Muscle of back (tissue), 3 donors: ENCODE measurements at regions not wholly inside any gene's neighbourhood (a gene's known extent, or its start where the extent isn't known, plus 50 kb on each side); places are given as distances from the start of the nearest gene placed in this dataset.
"Not testable (repeated sequence)": the region's sequence is repeated elsewhere in the genome, so short reads cannot be mapped to it uniquely, and the experiment has no call there.

ENCODE experiments used
- DNase-seq, 3 donors: peaks; one replicate each; pipeline versions ENCODE4 v3.0.0 to v3.0.0-alpha.2; 2013

DNA sequence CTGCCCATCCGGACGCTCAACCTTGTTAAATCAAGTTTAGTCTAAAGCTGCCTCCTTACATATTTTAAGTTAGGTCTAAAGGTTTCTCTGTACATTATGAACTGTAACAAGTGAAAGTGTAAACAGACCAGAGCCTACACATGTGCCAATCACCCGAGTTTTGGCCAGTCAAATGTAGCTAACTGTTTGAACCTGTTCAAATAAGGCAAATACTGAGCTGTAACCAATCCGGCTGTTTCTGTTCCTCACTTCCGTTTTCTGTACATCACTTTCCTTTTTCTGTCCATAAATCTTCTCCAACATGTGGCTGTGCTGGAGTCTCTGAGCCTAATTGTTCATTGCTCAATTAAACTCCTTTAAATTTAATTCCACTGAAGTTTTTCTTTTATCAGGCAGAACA lies 113.3 kb upstream of the SHISA3 start:
- no peak for DNase-seq

DNA sequence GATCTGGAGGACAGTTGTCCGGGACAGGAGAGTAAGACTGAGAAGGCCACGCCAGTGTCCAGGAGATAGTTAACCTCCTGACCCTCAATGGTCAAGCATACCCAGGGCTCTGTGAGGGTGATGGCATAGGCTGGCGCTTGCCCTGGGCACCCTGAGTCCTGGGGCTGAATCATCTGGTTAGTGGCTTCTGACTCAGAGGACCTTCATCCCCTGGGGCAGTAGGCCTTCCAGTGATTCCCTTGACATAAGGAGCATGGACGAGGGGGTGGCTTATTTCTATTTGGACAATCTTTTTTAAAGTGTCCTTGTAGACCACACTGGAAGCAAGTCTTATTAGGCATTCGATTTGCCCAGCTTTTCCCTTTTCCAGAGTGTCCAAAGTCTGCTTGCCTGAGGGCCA lies 108.4 kb upstream of the SHISA3 start:
- DNase-seq = not testable (repeated sequence)

DNA sequence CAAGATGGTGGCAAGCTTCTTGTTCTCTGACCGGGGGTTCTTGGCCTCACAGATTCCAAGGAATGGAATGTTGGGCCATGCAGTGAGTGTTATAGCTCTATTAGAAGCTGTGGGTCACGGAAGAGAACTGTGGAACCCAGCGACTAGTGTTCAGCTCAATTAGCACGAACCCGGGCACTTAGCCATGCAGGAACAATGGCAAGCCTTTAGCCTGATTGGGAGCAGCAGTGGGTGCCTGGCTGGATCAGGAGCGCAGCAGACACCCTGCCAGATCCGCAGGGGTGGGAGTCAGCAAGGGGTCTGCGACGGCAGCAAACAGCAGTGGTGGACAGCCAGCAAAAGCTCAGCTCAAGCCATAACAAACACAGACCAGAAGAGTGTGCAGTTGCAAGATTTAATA lies 105.1 kb upstream of the SHISA3 start:
- DNase-seq = not testable (repeated sequence)

DNA sequence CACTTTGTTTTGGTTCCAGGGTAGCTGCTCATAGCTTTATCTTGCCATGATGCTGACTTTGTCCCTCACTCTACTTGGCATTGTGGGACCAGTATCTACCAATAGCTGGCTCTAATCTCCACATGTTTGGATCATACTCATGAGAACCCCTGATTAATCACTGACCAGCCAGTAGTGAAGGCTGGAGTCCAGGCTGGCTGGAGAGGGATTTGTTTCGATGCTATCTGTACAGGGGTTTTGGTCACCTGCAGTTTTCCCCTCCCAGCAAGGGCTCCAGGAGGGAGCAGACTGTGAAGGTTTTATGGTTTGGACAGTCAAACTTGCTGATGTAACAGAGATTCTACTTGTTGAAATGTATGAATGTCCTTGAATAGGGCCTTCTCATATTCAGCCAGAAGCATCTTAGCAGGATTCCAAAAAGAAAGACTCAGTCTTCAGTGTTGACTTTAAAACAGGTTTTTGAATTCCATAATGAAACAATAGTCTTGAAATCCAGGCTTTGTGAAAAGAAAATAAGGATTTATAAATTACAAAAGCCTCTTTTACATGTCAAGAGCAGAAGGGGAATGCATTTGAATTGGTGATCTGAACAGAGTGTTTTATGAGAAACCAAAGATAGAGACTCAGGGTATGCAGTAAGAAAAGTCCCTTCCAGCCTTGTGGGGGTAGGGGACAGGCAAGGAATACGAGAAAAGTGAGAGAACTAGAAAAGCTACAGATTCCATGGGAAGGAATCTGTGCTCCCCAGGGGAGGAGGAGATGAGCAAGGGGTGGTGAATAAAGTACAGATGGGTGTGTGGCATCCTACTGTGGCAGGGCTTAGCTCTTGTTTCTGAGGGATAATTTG lies 103.1 kb upstream of the SHISA3 start:
- DNase-seq = no peak

DNA sequence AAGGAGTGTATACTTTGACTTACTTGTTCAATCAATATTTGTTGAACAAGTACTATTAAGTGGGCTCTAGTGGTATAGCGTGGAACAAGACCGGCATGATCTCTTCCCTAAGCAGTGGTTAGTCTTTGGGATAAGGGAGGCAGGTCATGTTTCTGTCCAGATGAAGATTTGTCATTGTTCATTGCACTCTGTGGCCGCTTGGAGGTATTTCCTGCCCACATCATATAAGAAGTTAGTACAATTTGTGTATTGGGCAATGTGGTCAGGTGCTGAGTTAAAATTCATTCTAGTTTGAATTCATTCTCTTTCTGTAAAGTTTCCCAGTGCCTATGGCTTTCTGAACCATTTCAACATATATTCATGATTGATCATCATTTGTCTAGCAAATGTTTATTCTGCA lies 101.1 kb upstream of the SHISA3 start:
- DNase-seq = no peak

DNA sequence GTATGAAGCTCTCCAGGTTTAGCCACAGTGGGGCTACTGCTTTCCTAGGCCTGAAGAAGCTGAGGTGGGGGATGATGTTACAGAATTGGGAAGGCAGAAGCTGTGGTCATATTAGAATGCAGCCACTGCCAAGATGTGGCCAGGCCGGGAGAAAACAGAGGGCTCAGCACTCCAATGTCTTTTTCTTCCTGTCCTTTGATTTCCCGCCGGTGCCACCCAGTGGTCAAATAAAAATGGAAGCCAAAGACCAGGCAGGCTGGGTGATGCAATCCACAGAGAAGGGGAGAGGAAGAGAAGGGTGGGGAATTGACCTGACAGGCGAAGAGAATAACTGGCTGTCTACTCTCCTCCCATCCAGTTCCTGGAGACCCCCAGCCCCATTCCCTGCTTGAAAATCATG lies 94.9 kb upstream of the SHISA3 start:
- no peak for DNase-seq

DNA sequence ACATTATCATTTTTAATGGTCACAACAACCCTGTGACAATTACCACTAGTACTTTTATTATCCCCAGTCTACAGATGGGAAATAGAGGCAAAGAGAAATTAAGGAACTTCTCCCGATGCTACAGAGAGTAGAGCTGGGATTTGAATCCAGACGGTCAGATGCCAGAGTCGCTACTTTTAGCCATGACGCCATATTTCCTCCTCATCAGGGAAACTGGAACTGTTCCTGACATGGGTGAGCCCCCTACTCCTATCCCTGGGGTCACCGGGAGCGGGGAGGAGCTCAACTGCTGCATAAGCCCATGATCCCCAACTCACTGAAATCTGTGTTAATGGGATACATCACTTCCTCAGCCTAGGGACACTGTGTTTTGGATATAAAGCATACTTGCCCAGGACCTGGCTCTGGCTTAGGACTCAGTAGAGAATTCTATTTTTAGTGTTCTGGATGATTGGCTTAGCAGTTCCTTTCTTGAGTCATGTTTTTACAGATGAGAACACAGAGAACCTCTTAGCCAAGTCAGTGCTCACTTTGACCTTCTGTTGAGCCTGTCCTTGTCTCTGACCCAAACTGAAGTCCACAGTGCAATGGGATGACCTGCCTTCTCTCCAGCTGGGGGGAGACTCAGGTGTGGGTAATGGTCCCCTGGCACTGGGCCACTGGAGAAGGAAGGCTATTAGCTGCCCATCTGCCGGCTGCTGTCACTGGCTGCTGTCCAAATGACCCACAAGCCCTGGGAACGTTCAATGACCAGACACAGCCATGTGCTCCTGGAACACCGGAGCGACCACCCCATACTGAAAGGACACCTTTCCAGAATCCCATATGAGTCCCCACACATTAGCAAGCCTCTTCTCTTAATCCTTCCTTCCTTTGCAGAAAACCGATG lies 90.8 kb upstream of the SHISA3 start:
- DNase-seq = no peak

DNA sequence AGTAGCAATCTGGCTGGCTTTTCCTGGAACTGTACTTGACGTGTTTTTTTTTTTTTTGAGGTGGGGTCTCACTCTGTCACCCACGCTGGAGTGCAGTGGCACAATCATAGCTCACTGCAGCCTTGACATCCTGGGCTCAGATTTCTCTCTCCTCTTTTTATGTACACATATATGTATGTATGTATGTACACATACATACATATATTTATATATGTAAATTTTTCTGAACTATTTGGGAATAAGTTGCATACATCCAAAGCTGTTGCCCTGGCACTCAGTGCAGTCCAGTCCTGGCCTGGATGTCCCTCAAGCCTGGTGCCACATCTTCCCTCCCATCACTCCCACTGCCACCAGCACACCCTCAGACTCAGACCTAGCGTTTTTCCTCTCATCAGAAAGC lies 89.0 kb upstream of the SHISA3 start:
- DNase-seq = no peak

DNA sequence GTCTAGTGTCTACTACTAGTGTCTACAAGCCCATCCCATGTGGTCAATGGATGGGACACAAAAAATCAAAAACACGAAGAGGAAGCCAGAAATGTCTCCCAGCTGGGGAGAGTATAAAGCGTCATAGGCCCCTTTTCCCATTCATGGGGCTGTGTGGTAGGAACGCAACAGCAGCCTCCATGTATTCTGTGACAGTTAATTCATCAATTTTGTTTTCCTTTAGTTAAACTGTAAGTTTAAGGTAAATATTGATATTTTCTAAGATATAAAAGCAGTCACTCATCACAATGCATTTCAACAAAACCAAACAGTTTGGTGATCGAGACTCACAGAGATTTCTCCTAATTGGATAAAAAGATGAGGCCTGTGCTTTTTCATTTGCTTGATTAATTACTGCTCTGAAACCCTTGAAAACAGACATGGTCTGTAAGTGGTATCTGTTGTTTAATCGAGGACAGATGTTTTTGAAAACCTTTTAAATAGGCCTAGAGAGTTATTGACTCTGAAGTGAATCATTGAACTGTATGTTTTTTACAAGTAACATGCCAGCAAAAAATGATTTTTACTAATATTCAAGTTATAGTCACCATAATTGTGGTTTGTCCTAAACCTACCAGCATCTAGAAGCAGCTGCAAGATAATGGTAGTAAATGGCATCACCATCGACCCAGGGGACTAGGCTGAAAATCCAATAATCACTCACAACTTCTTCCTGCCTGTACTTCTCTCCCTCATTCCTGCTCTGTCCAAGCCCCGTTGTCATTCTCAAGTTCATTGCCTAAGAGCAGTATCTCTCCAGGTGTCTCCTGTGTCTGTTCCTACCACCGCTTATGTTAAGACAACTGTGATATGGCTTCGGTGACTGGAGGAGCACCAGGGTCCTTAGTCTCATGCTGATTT lies 87.7 kb upstream of the SHISA3 start:
- no peak for DNase-seq

DNA sequence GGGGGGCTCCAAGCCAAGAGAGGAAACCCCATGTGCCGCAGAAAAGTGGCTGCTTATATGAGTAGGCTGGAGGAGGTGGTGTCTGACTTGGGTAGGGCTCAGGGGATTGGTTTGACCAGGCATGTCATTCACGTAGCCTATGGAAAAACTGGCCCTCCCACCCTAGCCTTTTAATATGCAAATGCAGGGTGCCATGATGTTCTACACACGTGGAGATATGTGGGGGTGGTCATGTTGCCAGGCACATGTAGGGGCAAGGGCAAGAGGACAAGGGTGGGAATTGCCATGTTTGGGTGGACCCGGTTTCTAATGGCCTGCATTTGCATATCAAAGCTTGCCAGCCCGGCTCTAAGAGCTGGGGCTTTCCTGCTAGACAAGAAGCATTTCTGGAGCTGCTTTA lies 86.9 kb upstream of the SHISA3 start:
- no peak for DNase-seq

DNA sequence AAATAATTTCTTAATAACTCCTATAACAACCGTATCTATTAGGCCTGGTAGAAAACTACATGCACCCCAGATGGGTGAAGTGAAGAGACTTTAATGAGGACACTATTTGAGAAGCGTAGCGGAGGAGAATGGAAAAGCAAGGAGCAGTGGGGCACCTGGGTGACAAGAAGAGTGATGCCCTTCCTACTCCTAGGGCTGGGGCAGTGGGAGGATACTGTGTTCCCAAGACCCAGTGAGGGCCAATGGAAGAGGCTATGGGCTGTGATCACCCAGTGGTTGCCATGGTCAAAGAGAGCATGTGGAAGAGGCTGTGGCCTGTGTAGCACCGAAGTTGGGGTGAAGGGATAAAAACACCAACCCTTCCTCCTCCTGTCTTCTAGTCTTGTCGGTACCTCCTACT lies 86.5 kb upstream of the SHISA3 start:
- no peak for DNase-seq

DNA sequence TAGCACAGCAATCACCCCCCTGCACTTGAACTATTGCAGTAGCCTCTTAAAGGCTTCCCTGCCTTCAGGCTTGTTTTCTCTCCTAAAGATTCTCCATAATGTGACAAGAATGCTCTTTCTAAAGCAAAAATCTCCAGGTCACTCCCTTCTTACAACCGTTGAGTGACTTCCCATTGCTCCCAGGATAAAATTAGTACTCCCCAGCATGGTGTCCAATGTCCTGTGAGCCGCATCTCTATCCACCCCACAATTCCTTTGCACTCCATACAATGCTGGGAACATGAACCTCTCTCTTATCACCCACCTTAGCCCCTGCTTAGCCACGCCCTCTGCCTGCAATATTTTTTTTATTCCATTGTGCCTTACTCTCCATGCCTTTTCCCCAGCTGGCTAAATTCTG lies 85.7 kb upstream of the SHISA3 start:
- no peak for DNase-seq

DNA sequence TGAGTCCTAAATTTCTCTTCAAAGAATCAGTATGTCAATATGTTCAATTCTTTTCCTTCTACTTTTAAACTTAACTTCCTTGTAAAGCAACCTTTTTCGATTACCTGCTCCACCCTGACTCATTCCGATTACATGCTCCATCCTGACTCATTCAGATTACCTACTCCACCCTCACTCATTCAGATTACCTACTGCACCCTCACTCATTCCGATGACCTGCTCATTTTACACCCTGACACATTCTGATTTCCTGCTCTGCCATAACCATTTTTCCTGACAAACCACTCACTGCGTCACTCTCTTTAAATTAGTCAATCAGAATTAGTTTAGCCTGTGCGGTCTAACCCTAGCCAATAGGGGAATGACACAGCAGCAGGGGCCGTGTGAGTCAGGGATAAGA lies 83.9 kb upstream of the SHISA3 start:
- DNase-seq = not testable (repeated sequence)

DNA sequence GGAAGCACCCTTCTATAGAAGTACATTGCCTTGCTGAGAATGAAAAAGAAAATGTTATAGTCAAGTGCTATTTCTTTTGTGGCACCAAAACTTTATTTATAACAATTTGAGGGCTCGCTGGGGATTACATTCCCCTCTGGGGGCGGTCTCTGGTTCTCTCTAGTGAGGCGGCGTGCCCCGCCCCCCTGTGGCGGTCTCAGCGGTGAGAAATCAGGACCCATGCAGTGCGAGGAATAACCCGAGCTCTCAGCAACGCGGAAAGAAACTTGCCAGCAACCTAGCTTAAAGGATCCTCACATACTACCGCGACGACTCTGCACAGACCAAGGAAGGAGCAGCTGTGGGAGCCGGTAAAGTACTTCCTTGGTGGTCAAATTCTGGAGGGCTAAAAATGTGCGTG lies 83.4 kb upstream of the SHISA3 start:
- no peak for DNase-seq

DNA sequence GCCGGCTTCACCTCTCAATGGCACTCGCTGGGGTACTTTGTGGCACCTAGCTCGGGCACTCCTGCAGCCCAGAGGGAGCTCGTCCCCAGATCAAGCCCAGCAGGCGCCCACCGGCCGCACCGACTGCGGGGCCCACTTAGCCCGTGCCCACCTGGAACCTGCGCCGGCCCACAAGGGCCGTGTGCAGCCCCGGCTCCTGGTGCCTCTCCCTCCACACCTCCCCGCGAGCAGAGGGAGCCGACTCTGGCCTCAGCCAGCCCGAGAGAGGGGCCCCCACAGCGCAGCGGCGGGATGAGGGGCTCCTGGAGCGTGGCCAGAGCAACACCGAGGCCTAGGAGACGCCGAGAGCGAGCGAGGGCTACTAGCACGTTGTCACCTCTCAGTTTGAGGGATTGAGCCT lies 82.1 kb upstream of the SHISA3 start:
- DNase-seq = no peak

DNA sequence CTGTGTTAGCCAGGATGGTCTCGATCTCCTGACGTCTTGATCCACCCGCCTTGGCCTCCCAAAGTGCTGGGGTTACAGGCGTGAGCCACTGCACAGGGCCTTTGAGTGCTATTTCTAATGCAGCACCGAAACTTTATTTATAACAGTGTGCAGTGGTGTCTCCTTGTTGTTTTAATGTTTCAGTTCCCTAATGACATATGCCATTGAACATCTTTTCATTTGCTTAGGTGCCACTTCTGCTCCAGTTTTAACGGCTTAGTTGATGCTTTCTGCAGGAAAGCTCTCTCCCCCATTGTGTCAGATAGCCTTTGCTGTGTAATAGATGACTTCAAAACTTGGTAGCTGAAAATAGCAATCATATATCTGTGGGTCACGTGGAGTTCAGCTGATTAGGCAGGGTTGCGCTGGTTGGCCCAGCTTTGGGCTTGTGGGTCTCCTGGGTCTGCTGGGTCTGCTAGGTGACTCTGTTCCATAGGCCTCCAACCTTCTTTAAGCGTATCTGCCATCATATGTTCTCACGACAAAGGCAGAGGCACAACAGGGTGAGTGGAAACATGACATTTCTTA lies 76.4 kb upstream of the SHISA3 start:
- DNase-seq = no peak

DNA sequence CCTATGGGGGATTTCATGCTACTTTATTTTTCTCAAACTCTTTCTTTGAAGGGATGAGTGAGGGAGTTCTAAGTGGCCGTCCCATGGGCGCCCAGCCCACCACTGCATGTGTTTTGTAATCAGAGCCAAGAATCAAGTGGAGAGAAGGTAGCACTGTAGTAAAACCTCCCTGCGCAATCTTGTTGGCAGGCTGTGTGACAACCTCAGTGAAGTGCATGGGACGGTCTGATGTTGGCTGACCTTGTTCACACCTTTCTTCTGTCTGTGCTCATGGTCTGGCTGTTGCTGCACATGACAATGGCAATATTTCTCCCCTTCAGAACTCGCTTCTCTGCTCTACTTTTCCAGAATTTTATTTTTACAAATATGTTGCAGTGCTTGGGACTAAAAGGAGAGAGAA lies 71.2 kb upstream of the SHISA3 start:
- DNase-seq = no peak

DNA sequence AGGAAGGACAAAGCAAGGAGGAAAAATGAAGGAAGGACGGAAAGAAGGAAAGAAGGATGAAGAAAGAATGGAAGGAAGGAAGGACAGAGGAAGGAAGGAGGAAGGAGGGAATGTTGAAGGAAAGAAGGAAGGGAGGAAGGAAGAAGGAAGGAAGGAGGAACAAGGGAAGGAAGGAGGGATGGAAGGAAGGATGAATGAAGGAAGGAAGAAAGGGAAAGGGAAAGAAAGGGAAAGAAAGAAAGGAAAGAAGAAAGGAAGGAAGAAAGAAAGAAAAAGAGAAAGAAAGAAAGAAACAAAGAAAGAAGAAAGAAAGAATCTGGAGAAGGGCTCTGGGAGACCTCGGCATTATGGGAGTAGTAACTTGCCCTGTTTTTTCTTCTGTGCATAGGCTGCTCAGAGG lies 70.8 kb upstream of the SHISA3 start:
- no peak for DNase-seq

DNA sequence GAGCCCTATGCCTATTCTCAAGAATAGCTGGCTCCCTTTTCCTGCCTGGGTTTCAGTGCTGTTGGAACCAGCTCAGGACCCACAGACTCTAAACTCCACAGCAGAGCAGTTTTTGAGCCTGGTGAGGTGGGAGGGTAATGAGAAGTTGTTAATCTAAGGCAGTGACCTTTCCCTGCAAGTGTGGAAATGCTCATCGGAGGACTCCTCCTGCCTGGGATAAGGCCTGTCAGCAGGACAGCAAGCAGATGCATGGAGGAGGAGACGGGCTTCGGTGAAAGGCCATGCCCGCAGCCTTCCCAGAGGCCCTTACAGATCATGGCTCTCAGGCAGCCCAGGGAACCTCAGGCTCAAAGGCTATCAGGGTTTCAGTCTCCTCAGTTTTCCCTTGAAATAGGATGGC lies 70.0 kb upstream of the SHISA3 start:
- DNase-seq = no peak

DNA sequence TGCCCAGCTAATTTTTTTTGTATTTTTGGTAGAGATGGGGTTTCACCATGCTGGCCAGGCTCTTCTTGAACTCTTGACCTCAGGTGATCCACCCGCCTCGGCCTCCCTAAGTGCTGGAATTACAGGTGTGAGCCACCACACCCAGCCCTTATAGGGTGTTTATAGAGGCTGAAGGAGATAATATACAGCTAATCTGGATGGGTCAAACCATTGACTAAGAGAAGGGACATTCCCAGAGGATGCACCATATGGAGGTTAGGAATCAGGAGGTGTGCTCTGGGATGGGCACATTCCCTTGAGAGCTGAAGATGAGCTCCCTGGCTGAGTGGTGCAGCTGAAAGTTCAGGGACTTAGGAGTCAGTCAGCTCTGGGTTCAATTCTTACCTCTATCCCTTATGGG lies 68.3 kb upstream of the SHISA3 start:
- DNase-seq = no peak

DNA sequence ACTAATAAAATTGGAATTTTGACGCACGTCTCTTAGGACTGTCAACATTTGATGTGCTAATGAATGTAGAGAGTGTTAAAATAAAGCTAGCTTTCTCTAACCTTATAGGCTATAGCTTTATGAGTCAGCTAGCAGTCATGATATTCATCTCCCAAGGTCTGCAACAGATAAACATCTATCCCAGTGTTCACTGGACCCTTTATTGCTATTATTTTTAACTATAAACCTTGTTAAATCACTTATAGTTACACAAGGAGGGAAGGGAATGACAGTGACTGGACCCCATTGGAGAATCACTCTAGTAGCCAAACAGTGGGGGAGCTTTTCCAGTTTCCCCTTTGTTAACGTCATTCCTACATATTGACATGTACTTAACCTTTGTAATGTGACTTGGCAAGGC lies 67.9 kb upstream of the SHISA3 start:
- DNase-seq = no peak
